Fibroblast of gingiva (primary cell): ENCODE measurements at regions not wholly inside any gene's neighbourhood (a gene's known extent, or its start where the extent isn't known, plus 50 kb on each side); places are given as distances from the start of the nearest gene placed in this dataset.

ENCODE experiments used
- DNase-seq: peaks from one replicate; pipeline ENCODE4 v3.0.0-alpha.2; 2011; ENCODE audit warnings: low read depth

DNA sequence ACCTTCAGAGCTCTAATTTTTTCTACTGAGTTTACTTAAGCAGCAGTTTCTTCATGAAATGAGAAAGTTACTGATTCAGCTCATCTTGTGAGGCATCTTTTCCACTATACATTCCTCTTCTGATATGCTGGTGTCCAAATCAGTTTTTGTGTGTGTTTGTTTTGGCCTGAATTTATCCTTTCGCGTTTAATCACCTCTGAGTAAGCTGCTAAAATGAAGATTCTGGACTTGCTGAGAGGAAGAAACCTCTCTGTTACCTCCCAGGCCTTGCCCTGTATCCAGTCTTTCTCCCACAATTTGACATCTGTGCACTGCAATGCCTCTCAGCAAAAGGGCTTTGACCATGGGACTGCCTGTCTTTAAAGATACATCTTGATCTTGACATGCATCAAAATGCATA is 536.2 kb upstream of the NRSN1 start:
- DNase-seq, result peak; percentile 29

DNA sequence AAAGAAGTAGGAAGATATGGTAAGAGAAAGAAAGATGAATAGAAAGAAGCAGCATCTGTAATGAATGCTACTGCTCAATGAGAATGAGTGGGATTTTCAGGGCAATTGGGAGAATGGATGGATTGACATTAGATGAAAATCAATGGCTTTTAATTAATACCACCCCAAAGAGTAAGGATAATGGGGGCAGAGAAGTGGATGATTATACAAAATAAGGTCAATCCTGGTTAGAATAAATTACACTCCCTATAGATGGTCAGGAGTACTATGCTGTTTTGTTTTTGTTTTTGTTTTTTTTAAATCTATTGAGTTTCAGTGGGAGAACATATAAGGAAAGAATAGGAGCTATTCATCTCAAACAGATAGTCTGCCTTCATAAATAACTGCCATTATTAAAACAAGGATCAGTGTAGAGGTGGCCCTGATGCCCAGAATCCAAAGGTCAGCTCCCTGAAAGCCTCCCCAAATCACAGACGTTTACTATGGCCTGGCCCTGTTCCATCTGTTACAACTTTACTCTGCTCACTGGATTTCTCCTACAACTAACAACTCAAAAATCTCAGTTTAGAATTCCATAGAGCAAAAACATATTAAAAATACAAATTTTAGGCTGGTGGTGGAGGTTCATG is 535.4 kb upstream of the NRSN1 start:
- no peak for DNase-seq

DNA sequence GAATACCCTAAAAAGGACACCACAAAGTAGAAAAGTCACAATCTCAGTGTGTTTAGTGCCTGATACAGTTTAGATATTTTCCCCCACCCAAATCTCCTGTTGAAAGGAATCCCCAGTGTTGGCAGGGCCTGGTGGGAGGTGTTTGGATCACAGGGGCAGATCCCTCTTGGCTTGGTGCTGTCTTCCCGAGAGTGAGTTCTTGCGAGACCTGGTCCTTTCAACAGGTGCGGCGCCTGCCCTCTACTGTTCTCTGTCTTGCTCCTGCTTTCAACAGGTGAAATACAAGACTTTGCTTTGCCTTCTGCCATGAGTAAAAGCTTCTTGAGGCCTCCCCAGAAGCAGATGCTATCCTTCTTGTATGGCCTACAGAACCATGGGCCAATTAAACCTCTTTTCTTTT is 534.3 kb upstream of the NRSN1 start:
- DNase-seq, result no peak

DNA sequence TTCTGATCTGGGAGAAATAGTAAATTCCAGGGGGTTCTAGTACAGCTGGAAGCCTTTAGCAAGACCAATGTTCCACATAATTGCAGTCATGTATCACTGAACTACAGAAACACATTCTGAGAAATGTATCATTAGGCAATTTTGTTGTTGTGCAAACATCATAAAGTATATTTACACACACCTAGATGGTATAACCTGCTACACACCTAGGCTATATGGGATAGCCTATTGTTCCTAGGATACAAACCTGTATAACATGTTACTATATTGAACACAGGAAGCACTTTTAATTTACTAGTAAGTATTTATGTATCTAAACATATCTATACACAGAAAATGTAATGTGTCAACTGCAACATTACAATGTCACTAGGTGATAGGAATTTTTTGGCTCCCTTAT is 525.9 kb upstream of the NRSN1 start:
- no peak for DNase-seq

DNA sequence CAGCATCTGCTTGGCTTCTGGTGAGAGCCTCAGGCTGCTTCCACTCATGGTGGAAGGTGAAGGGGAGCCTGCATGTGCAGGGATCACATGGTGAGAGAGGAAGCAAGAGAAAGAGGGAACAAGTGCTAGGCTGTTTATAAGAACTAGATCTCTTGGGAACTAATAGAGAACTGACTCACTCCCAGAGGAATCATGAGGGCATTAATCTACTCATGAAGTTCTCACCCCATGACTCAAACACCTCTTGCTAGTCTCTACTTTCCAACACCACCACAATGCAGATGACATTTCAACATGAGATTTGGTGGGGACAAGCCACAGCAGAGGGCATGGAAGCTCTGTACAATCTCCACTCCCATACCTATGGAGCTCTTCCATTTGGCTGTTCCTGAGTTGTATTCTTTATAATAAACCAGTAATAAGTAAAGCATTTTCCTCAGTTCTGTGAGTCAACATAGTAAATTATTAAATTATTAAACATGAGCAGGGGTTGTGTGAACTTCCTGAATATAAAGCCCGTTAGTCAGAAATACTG is 524.1 kb upstream of the NRSN1 start:
- no peak for DNase-seq

DNA sequence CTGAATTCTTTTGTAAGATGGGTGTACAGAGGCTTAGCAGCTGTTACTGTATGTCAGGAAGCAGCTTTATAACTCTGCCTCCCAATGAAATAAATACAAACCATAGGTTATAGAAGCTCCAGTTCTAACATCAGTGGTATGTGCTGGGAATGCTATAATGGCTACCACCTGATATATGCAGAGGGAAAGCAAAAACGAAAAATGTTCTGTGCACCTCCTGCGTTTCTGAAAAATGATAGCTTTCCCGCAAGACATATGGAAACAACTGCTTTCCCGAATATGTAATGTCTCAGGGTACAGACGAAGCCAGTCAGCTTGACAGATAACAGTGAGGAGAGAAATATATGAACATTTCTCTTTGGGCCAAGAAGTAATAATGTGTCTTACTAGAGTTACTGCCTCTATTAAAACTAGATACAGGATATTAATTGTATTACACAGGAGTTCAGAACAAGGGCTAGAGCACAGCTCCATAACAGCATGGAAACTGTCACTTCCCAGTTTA is 517.0 kb upstream of the NRSN1 start:
- DNase-seq, result no peak

DNA sequence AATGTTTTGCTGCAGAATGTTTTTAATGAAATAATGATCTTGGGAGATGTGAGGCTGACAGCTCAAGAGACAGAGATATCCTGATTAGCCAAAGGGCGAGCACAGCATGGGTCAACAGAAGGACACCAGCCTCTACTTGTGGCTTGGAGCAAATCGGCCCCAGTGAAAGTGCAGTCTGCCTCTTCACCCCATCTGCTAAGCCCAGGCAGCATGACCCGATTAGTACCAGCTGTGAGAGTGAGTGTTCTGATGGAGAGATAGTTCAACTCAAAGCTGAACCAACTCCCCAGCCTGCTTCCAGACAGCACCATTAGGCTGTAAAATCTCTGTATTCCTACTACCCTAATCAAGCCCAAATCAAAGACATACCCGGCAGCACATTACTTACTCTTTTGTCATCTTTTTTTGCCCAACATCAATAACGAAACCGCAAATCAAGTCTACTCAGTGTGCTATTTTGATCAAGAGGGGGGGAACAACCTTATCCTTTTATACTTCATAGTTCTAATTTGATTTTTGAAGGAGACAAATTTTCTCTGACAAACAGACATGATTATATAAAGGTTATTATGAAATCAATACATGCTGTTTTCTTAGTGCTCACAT is 514.1 kb upstream of the NRSN1 start:
- DNase-seq, result no peak

DNA sequence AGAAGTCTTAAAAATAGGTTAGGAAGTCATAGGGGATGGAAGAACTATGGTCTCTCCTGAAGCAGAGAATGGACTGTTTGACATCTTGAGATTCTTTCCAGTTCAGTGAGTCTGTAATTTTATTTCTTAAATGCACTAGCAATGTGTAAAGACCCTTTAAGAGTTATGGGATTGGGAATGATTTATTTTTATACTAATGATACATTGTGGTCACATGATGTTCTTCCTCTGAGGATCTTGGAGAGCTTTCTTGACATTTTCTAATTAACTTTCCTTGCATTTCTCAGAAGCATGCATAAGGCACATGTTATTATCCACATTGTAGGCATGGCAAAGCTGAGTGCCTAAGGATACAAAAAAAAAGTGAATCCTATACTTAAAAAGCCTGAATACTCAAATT is 507.6 kb upstream of the NRSN1 start:
- no peak for DNase-seq

DNA sequence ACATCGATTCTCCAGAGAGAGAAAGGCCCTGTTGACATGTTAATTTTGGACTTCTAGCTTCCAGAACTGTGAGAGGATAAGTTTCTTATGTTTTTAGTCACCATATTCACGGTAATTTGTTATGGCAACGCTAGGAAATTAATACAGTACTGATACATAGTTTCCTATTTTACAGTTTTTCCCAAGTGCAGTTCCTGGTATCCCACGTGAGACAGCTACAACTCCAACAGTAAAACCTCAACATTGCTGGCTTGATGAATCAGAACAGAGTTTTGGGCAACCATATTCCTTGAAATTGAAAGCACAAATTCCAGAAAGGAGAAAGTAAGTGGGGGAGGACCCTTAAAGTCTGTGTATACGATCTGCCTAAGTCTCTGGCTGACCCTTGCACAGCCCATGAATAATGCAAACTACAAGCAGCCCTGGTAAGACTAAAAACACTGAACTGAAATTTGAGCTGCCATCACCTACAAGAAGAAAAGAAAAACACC is 505.1 kb upstream of the NRSN1 start:
- DNase-seq, result peak; percentile 56

DNA sequence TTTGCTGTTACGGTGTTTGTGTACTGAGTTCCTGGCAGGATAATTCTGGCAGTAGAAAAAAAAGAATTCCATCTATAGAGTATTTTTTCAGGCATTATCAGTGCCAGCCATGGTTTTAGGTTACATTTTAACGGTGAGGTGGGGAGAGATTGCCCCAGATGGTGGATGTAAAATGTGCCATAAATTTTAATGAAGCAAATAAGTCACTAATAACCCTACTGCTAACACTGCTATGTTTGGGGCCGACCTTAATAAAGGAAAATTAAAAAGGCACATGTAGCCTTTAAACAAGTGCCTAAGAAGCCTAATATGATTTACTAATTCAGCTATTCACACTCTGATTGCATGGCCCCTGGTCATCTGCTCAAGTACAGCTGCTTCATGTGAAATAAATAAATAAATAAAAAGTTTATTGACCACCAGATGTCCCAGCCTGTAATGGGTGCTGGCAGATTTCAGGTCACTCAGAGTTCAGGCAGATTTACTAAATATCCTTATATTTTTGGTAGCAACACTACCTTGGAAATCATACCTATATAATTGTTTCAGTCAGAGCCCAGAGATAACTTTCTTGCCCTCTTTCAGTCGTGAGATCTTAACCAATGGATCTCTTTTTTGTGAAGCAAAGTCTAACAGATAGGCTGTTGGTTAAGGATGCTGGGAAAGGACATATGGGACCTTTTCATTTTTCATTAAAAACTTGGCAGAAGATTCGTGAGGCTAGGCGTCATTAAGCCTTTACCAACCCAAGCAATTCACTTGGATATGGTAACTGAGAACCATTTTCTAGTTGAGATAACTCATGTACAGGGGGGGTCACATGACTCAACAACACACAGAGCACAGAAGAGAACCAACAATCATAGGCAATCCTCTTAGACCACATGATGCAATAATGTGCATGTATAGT is 495.0 kb upstream of the NRSN1 start:
- no peak for DNase-seq

DNA sequence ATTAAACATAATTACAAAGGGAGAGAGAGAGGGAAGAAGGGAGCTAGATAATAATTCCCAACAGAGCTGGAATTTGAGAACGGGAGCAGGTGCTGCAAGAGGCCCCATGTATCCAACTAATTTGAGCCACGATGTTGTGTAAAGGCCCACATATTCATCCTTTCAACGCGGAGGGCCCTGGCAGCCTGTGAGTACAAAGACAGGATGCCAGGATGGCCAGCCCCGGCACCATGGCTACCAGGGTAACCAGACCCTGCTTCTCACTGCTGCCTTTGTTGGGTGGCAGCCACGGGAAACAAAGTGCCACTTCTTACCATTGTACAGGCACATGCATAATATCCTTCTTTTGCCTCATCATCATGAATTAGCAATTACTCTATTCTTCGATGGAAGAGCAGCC is 492.0 kb upstream of the NRSN1 start:
- no peak for DNase-seq

DNA sequence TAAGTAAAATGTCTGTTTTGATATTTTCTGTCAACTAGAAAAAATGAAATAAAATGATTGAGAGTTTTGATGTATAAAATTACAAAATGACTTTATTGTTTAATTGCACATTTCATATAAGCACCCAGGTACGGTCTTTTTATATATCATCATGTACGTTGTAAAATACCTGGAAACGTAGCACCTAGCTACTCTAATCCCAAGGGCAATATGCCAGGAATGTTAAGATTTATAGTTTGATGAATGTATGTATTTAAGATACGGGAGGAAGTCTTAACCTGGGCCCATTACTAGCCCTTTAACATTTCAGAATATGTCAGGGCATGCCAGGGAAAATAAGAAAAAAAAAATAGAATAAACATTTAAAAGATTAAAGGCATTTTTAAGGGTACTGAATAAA is 490.9 kb upstream of the NRSN1 start:
- no peak for DNase-seq

DNA sequence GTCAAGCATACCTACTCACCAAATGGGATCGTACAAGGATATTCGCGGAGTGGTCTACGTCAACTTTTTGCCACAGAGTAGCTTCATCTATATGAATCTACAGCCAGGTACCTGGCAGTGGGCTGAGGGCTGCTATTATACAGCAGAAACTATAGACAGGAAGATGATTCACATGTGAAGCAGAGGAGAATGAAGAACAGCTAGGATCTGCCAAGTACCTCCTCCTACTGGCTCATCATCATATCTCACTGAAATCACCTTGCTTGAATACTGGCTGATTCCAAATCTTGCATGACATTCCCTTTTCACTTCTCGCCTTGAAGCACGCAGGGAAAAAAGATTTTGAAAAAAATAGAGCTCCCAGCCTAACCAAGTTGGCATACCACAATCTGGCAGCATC is 488.7 kb upstream of the NRSN1 start:
- DNase-seq, result no peak

DNA sequence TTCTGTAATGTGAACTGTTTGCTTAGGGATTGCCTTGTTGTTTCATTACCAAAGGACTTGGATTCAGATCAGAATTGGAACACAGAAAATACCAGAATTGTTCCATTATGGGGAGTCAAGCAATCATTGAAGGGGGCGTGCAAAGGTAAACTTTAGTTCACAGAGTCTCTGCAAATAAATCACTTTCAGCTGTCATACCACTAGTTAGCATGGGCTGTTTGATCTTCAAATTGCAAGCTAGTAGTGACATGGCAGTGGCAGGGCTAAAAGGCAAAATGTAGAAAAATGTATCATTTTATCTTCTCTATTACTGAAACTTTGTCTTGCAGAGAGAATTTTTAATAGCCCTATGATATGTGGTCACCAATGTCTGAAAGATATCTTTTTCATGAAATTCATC is 483.2 kb upstream of the NRSN1 start:
- DNase-seq, result no peak

DNA sequence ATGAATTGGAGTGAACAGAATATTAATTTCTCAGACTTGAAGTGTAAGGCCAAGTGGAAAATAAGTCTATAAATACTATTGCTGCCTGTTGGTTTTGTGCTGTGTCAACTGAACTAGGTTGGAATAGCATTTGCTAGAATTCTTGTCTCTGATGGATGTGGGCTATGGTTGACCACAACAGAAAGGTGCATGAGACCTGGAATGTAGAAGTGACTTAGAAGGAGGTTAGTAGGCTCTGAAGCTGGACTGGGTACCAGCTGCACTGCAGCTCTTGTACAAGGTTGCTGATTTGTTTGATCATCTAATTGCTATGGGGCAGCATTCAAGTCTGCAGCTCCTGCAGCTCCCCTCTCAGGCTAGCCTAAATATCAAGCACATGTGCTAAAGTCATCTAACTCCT is 479.0 kb upstream of the NRSN1 start:
- DNase-seq, result no peak

DNA sequence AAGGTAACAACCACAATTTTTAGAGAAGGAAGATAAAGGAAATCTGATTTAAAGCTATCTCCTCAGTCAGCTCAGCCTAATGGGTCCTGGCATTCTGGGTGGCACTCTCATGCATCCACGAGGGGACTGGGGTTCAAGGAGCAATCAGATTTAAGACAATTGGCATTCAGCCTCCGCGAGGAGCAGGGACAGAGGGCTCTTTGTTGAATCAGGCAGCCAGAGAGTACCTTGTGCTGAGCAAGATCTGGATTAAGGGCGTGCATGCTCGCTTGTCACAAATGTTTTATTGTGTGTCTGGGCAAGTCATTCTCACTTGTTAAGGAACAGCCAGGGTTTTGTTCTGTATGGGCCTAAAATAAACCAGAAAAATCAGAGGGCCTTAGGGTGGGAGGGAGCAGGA is 475.3 kb upstream of the NRSN1 start:
- no peak for DNase-seq

DNA sequence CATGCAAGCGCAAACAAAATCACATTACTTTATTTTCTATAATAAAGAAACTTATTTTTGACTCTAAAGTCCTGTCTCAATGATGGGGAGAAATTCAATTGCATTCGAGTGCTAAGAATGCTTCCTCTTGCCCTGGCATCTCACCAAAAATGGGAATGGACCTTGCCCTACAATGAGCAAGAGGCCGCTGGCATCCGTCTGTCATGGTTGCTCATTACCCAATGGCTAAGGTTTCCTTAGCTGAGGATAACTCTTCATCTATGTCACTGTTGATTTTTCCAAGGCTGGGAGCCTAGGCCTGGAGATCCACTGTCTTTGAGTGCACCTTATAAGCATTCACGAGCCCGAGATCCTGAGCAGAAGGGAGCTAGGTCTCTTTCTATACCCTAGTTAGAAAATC is 471.3 kb upstream of the NRSN1 start:
- no peak for DNase-seq

DNA sequence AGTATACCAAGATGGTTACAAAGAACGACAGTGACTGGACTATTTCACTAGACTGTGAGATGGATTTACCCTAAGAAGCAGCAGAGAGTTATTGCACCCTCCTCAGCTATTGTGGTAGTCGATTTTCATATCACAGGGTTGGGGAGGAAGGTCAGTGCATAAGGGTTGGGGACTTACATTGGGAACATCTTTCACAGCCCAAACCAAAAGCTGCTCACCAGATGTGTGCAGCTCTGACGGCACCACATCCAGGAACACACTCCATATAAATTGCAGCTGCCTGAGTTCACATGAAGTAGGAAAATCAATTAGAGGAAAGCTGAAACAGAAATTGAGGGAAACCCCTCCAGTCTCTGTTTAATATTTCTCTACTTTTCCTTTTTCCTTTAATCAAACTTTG is 470.5 kb upstream of the NRSN1 start:
- DNase-seq, result no peak

DNA sequence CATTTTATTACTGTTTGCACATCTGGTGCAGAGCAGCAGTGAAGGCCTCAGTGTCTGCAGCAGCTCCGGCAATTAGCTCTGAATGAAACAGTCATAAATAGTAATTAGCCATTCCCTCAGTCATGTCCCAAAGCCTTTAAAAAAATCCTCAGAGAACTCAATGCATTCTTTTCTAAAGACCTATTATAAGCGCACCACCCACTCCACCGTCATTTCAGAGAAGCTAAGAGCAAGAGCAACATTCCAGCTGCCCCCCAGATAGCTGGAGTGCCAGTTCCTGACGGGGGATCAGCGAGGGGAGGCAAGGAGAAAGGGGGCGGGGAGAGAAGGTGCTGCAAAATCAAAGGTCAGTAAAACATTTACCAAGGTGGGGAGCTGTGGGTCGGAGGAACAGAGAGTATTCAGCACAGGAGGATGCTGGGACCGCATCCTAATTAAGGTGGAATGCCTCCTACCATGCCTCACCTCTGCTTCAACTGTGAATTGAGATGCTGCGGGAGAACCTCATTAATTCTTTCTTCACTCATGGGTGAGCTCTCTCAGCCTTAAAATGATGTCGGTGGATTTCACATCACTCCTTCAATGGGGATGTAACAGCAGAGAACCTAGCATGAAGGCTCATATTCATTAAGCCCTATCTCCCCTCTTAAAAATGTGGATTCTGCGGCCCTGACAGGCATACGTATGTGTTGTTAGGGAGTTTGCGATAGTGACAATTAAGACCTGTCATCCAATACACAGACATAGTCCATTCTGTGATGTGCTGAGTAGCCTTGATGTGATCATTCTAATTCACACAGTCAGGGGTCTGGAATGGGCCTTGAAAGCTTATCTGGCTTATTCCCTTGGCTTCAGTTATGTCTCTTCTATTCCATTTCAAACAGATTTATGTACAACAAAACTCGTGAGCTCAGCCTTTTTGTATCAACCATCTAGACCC is 469.5 kb upstream of the NRSN1 start:
- DNase-seq, result no peak

DNA sequence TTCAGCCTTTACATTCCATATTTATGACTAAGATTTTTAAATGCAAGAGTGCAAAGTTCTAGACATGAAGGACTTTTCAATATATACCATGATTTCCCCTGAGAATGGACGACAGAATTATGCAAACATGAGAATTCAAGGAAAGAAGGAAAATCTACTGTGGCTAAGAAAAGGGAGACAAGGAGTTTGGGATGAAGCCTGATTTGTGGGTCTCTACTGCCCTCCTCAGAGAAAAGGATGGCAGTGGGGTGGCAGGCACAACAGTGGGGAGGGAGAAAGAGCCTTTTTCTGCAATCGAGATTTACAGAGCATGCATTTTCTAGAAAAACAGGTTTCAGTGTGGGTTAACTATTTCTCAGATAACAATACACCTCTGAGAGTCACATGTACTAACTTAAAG is 466.9 kb upstream of the NRSN1 start:
- DNase-seq, result peak; percentile 14

DNA sequence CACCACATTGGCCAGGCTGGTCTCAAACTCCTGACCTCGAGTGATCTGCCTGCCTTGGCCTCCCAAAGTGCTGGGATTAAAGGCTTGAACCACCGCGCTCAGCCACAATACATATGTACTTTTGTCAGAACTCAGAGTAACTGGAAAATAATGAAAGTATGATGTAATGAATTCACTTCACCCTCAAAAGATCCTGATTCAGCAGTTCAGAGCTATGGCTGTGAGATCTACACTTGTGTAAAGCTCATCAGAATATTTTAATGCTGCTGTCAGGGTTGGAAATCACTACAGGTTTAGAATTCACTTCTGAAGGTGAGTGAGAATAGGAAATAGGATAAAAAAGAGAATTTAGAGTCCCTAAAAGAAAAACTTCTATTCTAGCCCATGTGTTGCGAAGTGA is 464.5 kb upstream of the NRSN1 start:
- DNase-seq, result no peak

DNA sequence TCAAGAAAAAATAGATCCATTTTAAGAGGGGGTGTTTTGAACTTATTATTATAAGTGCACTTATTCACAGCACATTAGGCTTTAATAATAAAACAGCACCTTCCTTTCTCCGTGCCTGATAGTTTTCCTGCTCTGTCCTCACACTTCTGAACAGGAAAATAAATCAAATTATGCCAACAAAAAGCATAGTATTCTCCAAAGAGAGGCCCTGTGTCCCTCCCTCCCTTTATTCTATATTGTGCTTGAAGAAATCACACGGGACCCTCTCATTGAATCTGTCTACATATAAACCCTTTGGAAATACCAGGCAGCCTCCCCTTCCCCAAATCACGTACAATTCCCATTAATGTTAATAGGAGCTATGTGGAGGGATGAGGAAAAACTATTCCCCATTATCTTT is 462.9 kb upstream of the NRSN1 start:
- no peak for DNase-seq
